ENCODE measurements at regions not wholly inside any gene's neighbourhood (a gene's known extent, or its start where the extent isn't known, plus 50 kb on each side); places are given as distances from the start of the nearest gene placed in this dataset.

DNA sequence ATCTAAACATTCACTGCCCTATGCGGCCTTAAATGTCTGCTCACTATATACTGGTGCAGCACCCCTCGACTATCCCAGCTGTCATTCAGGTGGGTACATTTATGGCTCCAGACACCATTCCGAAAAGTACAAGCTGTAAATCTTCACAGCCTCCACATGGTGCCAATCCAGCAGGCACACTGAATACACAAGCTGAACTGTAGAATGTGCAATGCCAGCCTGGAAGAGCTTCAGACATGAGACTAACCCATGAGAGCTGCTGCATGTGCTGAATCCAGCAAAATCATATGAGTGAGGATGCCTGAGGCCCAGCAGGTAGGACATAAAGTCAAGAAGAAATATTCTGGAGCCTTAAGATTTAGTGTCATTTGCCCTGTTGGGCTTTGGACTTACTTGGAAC, 483.8 kb upstream of the GRIA1 start:
- Histone ChIP-seq H3K27ac (ENCODE audit: control insufficient read depth, insufficient read depth) (no peak overlapping the region), H3K4me1 (ENCODE audit: control insufficient read depth, insufficient read depth, low read length) (no peaks in the 10 kb centered on the region), H2AFZ (ENCODE audit: control insufficient read depth, low read depth, low read length) (no peak overlapping the region), H3K9ac (ENCODE audit: control insufficient read depth, insufficient read depth, low read length) (no peak overlapping the region), H4K20me1 (ENCODE audit: control insufficient read depth, insufficient read depth) (no peaks in the 10 kb centered on the region), H3K9me3 (replicated peaks; ENCODE audit: control insufficient read depth, insufficient read depth, low read length) (no peaks in the 10 kb centered on the region), H3K4me3 (no peak overlapping the region), H3K79me2 (ENCODE audit: control insufficient read depth, insufficient read depth, low read length) (no peaks in the 10 kb centered on the region), H3K27me3 (replicated peaks in 1 of 2; ENCODE audit: control insufficient read depth in 2 of 2, insufficient read depth in 2 of 2, low read length in 1 of 2) (no peaks in the 10 kb centered on the region), H3K36me3 (ENCODE audit: control insufficient read depth in 2 of 2, insufficient read depth in 2 of 2, low read length in 1 of 2) (no peaks in the 10 kb centered on the region), H3K4me2 (ENCODE audit: control insufficient read depth, insufficient read depth) (no peak overlapping the region)
- DNase-seq (ENCODE audit: low read depth, low spot score) (no peak), FAIRE-seq (no peak), ATAC-seq (no peak)
- WGBS (ENCODE audit: insufficient coverage, insufficient replicate concordance, low lambda C conversion rate, missing lambda C conversion rate): 24% methylated on average over 3 of the region's 3 CpGs
- ChIA-PET POLR2A (no interaction called here), CTCF (no interaction called here), RAD21 (ENCODE audit: unreplicated experiment) (no interaction called here), SMC1A (ENCODE audit: uncharacterized antibody, unreplicated experiment) (no interaction called here)
- in situ Hi-C loops (cut with MboI) (no loop called here), intact Hi-C loops (cut with micrococcal nuclease; ENCODE audit: unreplicated experiment) (no loop called here)
- BruUV-seq (replicated peaks): no TSS peak
- TF ChIP-seq ZNF217 (IDR thresholded peaks at IDR 0.05) (no peak), SP1 (IDR thresholded peaks at IDR 0.05; ENCODE audit: low read depth, low read length) (no peak), WRNIP1 (IDR thresholded peaks at IDR 0.05; ENCODE audit: borderline replicate concordance, low read depth, low read length) (no peak), EED (IDR thresholded peaks at IDR 0.05; ENCODE audit: low read depth) (no peak)
- TF ChIP-seq, protein P1, sequence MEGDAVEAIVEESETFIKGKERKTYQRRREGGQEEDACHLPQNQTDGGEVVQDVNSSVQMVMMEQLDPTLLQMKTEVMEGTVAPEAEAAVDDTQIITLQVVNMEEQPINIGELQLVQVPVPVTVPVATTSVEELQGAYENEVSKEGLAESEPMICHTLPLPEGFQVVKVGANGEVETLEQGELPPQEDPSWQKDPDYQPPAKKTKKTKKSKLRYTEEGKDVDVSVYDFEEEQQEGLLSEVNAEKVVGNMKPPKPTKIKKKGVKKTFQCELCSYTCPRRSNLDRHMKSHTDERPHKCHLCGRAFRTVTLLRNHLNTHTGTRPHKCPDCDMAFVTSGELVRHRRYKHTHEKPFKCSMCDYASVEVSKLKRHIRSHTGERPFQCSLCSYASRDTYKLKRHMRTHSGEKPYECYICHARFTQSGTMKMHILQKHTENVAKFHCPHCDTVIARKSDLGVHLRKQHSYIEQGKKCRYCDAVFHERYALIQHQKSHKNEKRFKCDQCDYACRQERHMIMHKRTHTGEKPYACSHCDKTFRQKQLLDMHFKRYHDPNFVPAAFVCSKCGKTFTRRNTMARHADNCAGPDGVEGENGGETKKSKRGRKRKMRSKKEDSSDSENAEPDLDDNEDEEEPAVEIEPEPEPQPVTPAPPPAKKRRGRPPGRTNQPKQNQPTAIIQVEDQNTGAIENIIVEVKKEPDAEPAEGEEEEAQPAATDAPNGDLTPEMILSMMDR (IDR thresholded peaks at IDR 0.05 in 2 of 3, conservative IDR thresholded peaks at IDR 0.05 in 1 of 3; ENCODE audit: control insufficient read depth in 2 of 3, extremely low read depth in 1 of 3, insufficient read depth in 1 of 3, low read depth in 3 of 3, low read length in 3 of 3): no peak
- TF ChIP-seq, protein P2, sequence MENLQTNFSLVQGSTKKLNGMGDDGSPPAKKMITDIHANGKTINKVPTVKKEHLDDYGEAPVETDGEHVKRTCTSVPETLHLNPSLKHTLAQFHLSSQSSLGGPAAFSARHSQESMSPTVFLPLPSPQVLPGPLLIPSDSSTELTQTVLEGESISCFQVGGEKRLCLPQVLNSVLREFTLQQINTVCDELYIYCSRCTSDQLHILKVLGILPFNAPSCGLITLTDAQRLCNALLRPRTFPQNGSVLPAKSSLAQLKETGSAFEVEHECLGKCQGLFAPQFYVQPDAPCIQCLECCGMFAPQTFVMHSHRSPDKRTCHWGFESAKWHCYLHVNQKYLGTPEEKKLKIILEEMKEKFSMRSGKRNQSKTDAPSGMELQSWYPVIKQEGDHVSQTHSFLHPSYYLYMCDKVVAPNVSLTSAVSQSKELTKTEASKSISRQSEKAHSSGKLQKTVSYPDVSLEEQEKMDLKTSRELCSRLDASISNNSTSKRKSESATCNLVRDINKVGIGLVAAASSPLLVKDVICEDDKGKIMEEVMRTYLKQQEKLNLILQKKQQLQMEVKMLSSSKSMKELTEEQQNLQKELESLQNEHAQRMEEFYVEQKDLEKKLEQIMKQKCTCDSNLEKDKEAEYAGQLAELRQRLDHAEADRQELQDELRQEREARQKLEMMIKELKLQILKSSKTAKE (IDR thresholded peaks at IDR 0.05; ENCODE audit: low read depth, poor library complexity, severe bottlenecking): no peak
